Activated CD4-positive, alpha-beta T cell treated with anti-CD3 and anti-CD28 coated beads for 24 hours (primary cell): ENCODE measurements at regions not wholly inside any gene's neighbourhood (a gene's known extent, or its start where the extent isn't known, plus 50 kb on each side); places are given as distances from the start of the nearest gene placed in this dataset.
"Not testable (repeated sequence)": the region's sequence is repeated elsewhere in the genome, so short reads cannot be mapped to it uniquely, and the experiment has no call there.

ENCODE experiments used
- DNase-seq, 2 donors: peaks; one replicate each; pipeline ENCODE4 v3.0.0-alpha.2; 2020; ENCODE audit warnings: low read depth in 2 of 2

DNA sequence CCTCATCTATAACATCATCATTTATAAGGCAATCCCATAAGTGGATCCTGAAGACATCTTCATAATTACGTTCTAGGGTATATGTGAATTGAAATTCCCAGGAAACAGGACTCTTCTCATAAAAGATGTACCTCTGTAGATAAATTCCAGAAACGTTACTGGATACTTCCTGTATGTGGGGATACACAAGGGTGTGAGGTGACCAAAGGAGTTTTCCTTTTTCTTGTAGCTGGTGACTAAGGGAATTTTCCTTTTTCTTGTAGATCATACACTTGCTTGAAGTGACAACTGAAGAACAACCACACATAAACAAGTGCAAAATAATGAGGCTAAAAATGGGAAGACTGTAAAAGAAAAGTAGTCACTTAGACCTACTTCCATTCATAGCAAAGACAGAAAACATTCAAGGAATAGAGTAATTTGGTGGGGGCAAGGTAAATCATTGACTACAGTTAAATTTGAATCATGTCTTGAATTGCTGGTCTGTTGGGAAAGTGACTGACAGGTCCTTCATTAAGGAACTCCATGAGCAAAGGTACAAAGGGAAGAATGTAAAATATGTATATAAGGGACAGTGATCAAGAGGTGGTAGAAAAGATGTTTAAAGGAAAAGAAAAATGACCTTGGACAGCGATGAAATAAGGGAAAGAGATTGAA lies 53.2 kb upstream of the UBE2E3 start:
- DNase-seq: no peak

GRCh38 chr2:180925700-180926099 lies 54.7 kb upstream of the UBE2E3 start:
- no peak for DNase-seq

DNA sequence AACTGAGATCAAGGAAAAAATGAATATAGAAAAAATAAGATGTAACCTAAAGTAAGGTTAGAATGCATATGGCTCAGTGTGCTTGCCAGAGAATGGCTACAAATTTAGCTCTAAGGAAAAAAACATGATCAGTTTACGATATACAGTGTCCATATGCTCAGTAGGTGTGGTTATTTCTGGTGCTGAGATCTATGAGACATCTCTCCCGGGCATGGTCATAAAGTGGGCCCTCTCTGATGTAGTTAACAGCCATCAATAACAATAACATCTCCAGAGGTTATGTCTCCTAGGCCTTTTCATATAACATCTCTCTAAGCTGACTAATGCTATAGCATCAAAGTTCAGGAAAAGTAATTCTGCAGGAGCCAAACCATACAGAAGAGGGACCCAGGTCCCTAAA lies 56.3 kb upstream of the UBE2E3 start:
- DNase-seq: no peak

GRCh38 chr2:180910831-180911665 lies 69.4 kb upstream of the UBE2E3 start:
- DNase-seq: no peak

- DNase-seq: no peak
Observed at GRCh38 chr2:180907731-180908130, 72.7 kb upstream of the UBE2E3 start.

GRCh38 chr2:180905461-180905860 lies 74.9 kb upstream of the UBE2E3 start:
- DNase-seq: no peak

GRCh38 chr2:180905002-180905401 lies 75.4 kb upstream of the UBE2E3 start:
- DNase-seq: no peak

- no peak for DNase-seq
Observed at GRCh38 chr2:180901331-180901730, 79.1 kb upstream of the UBE2E3 start.

GRCh38 chr2:180893752-180894151 lies 86.7 kb upstream of the UBE2E3 start:
- DNase-seq: no peak

DNA sequence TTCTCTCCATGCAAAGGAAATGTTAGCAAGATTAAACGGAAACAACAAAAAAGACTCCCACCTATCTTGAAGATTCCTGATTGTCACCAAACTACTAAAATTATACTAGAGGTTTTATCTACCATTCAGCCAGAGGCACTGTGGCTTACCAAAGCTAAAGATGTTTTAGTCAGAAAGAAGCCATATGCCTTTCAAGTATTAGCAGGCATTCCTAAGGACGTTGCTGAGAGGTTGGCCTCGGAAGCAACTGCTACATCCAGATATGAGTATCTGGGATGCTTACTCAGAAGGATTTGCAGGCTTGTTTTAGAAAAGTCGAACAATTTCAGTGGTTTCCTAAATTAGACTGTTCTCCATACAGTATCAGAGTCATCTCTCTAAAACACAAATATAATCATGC lies 88.3 kb upstream of the UBE2E3 start:
- DNase-seq: no peak

GRCh38 chr2:180891360-180891759 lies 89.0 kb upstream of the UBE2E3 start:
- no peak for DNase-seq

DNA sequence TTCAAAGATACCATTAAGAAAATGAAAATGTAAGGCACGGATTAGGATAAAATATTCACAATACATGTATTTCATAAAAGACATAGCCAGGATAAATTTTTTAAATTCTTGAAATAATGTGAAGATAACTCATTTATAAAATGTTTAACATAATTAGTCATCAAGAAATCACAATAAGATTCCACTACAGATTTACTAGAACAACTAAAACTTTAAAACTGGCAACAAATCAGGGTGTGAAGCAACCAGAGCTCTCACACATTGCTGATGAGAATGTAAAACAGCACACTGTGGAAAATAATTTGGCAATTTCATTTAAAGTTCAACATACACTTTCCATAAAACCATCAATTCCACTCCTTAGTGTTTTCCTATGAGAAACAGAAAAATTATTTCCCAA lies 89.6 kb upstream of the UBE2E3 start:
- DNase-seq: no peak

GRCh38 chr2:180882959-180883358 lies 97.4 kb upstream of the UBE2E3 start:
- DNase-seq: no peak

GRCh38 chr2:180876506-180876905 lies 103.9 kb upstream of the UBE2E3 start:
- DNase-seq: no peak

DNA sequence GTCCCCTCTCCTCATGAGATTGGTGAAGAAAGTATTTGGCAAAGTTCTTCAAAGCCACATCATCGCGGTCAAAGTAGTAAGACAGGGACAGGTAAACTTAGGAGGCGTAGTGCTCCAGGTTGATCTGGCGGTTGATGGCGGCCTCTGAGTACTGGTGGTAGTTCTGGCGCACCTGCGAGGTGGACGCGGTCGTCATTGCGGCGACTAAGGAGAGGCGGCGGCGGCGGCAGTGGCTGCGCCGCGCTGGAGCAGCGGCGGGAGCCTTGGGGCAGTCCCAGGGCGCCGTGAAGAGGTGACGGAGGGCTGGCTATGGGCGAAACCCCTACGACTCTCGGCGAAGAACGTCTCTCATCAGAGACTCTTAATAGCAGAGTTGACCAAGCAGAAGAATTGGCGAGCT lies 107.2 kb upstream of the UBE2E3 start:
- DNase-seq: no peak

- DNase-seq: not testable (repeated sequence)
Observed at GRCh38 chr2:180872781-180873180, 107.6 kb upstream of the UBE2E3 start.

DNA sequence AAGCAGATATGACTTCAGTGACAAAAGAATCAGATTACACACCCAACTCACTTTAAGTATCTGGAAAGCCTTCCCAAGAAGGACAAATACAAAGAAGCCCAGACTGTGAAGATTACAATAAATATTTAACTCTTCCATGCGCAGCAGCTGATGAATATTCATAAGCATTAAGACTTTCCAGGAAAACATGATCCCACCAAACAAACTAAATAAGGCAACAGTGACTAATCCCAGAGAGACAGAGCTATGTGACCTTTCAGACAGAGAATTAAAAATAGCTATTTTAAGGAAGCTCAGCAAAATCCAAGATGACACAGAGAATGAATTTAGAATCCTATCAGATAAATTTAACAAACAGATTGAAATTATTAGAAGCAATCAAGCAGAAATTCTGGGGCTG lies 108.2 kb upstream of the UBE2E3 start:
- DNase-seq: no peak

GRCh38 chr2:180871649-180872048 lies 108.8 kb upstream of the UBE2E3 start:
- DNase-seq: no peak

- no peak for DNase-seq
Observed at GRCh38 chr2:180849851-180850250, 130.6 kb upstream of the UBE2E3 start.

GRCh38 chr2:180848393-180848792 lies 132.0 kb upstream of the UBE2E3 start:
- no peak for DNase-seq

DNA sequence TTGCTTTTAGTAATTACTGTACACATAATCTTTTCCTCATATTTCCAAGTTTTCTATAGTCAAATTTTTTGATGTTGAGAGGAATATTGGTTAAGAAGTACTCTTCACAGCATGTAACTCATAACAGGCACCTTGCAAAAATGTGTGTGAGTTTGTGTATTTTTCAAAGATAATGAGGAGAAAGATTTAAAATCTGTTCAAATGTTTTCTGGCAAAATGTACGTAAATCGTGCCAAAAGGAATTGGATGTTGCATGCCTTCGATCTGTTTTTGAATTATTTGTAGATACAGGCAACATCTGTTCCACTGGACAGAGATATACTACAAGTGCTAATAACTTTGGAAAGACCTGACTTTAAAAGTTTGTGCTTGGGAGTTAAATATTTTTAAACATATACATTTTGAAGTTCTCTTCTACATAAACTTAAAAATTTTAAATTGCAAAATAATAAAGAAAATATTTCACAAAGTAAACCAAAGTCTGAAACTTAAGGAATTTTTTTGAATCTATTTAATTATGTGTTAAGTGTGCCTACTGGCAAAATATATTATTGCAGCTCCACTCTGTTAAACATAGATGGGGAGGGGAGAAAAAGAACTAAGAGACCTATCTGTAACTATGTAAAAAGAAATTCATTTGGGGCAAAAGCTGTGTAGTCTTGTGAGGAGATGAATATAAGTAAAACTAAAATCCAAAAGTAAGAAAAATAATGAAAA lies 133.5 kb upstream of the UBE2E3 start:
- DNase-seq: no peak

DNA sequence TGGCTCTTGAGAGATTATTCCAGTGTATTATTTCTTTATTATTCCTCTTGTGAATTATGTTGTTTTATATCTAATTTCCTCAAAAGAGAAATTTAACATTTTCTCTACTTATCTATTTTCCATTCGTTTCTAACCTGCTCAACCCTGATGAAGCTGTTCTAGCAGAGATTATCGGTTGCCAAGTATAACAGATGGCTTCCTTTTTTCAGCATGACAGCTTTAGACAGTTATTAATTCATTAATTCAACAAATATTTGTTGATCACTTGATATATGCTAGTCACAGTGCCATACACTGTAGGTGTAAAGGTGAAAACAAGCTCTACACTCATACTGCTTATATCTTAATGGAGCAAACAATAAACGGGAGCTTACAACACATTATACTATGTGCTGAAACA lies 137.9 kb upstream of the UBE2E3 start:
- no peak for DNase-seq

- no peak for DNase-seq
Observed at GRCh38 chr2:180840641-180841040, 139.8 kb upstream of the UBE2E3 start.
